ENCODE measurements at regions not wholly inside any gene's neighbourhood (a gene's known extent, or its start where the extent isn't known, plus 50 kb on each side); places are given as distances from the start of the nearest gene placed in this dataset.

DNA sequence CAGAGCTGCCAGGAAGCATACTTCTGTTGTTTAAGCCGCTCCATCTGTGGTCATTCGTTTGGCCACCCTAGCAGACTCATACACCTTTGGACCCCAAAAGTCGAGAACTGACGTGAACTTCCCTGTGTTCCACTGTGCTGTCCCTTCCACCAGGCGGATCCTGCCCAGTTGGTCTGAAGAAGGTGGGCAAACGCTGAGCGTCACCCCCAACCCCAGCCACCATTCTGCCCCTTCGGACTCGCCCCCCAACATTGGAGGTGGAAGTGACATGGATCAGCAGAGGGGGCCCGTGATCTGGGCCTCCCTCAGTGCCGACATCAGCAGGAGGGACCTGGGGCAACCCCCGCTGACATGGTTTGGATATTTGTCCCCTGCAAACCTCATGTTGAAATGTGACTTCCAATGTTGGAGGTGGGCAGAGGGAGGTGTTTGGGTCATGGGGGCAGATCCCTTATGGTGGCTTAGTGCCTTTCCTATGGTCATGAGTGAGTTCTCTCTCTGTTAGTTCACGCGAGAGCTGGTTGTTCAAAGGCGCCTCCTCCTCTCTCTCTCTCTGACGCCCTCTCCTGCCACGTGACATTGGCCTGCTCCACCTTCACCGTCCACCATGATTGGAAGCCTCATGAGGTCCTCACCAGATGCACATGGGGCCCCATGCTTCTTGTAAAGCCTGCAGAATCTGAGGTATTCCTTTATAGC, 93.6 kb upstream of the ZNF507 start:
- DNase-seq (ENCODE audit: low read depth): no peak

DNA sequence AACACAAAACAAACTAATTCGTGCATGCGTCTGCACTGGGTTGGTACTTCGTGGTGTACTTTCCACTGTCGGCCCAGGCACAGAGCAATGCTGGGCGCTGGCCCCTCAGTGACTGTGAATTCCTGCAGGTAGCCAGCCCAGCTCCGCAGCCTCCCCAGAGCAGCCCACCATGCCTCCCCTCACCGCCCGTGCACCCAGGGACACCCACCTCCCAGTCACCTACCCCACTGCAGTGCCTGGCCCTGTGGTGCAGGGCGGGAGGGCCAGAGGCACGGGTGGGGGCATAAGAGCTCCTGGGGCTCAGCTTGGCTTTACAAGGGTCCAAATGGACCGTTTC, 93.1 kb upstream of the ZNF507 start:
- DNase-seq (ENCODE audit: low read depth): no peak

DNA sequence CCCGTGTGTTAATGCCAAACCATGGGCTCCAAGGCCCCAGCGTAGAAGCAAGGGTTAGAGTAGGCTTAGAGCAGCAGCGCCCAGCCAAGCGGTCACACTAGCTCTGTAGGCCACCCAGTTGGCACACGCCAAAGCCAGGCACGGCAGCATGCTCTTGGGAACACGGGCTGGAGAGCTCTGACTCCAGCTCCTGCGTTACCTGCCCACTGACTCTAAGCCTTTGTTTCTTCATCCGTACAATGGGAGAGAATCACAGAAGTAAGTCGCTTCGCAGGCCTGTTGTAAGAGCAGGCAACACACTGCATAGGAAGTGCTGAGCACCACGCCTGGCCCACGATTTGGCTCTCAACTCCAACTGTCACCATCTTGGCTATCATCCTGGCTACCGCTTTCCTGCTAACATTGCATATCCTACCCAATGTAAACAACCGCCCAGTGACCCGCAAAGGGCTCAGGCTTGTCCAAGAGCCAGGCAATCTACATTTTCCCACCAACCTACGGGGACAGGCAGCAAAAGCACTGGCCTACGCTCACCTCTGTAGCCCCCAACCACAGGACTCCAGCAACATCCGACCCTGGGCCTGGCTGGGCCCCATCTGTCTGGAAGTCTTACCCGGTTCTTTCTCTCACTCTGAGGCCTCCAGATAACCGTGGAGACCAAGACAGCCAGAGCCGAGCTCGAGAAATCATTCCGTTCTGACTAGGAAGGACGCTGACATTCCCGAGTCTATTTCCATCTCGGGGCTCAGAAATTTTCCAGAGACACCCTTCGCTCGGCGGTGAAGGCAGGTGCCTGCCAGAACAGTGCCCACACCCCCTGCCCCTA, 91.5 kb upstream of the ZNF507 start:
- DNase-seq (ENCODE audit: low read depth): no peak

DNA sequence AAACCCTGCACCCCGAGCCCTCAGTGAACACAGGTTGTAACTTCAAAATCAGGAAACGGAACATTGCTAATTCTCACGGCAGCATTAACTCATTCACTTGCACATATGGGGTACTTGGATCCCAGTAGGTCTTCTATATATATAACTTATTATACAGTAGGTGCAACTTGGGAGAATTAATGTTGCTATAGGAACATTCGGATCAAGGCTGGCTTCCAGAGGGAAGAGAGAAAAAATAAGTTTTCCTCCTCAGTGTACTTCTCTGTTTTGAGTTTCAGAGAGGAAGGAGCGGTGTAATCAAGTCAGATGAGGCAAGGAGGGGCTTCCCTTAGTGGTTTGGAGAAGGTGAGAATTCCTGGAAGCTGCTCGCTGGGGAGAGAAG, 90.9 kb upstream of the ZNF507 start:
- DNase-seq (ENCODE audit: low read depth): no peak

DNA sequence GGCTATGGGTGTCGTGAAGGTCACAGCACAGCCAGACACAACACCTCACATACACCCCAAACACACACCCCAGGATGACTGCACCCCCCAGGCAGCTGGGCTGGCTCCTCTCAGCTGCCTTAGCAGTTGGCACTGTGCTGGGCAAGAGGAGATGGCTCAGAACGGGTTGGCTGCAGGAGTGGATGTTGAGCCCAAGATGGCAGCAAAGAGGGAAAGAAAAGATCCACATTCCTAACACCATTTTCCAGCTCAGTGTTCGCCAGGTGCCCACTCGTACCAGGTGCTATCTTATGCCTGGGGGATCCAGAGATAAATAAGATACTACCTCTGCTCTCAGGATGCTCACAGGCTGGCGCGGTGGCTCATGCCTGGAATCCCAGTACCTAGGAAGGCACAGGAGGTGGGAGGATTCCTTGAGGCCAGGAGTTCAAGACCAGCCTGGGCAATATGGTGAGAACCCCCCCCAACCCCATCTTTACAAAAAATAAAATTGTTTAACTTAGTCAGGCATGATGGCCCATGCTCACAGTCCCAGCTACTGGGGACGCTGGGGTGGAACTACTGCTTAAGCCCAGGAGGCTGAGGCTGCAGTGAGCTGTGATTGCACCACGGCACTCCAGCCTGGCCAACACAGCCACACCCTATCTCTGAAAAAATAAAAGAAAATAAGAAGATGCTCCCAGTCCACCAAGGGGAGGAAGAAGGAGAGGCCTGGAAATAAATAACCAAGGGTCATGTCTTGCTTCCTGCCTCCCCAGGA, 89.7 kb upstream of the ZNF507 start:
- DNase-seq (ENCODE audit: low read depth): no peak

DNA sequence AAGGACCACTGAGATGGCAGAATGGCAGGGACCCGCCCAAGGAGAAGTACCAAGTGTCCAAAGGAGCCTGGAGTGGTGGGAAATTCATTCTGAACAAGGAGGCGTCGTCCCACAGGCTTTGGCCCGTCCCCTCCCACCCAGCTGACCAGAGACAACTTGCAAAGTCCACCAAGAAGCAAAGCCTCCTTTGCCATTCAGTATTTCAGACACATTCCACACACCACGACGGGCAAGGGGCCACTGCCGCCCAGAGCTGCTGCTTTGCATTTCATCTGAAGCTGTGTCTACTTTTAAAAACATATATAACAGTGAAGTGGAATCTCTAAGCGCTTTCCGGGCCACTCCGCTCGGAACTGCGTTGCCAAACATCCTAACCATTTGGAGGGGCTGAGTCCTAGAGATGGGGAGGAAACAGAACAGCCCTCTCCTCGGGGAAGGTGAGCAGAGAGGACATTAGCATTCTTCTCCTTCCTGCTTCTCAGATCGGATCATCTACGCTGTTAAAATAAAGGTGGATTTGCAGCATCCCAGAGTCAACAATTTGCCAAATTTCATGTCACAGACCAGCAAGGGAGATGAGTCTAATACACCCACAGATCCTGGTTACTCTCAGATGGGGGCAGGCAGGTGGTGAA, 89.0 kb upstream of the ZNF507 start:
- DNase-seq (ENCODE audit: low read depth): no peak

DNA sequence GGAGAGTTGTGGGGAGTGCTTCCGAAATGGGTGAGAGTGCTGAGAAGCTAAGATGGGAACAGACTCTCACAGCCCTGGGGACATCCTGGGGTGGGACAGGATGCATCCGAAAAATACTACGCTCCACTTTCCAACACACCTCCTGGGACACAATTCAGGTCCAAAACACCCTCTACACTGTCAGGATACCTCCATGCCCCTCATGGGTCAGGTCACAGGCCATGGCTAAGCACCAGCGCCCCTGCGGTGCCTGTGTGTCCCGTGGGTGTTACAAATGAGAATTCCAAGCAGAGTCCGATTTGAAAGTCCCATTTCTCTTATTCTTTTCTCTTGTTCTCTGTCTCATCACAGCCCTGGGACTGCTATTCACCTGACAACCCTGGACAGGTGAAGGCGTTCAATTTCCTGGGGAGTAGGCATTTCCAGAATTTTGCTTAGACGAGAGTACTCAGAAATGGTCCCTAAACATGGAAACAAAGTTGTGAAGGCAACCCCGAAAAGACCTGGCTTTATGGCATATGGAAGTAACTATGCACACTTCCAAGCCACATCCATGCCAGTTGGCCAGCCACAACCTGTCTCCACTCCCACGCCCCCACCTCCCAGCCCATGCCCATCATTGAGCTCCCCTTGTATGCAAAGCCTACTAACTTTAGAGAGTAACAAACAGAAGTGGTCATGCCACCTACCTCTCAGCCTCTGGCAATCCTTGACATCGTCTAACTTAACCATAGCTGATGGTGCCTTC, 87.9 kb upstream of the ZNF507 start:
- DNase-seq (ENCODE audit: low read depth): no peak

DNA sequence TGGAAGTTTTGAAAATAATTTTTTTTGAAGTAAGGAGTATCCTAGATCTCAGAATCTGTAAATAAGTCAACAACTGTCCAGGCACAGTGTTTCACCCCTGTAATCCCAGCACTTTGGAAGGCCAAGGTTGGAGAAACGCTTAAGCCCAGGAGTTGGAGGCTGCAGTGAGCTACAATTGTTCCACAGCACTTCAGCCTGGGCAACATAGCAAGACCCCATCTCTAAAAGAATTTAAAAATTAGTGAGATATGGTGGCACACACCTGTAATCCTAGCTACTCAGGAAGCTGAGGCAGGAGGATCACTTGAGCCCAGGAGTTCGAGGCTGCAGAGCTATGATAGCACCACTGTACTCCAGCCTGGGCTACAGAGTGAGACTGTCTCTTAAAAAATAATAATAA, 87.2 kb upstream of the ZNF507 start:
- DNase-seq (ENCODE audit: low read depth): no peak

DNA sequence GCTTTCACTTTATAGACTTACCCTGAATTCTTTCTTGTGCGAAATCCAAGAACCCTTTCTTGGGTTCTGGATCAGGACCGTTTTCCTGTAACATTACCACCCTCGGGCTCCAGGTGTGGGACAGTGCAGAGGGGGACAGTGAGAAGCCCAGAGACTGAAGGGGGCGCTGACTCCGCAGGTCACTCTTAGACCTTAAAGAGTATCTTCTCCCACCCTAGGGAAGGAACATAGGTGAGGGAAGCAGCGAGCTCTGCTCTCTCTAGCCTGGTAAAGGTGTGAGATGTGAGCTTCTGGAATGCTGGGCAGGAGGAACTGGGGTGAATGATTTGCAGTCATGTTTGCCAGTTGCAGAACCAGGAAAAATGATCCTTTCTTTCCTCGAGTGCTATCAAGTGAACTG, 80.8 kb upstream of the ZNF507 start:
- no peak for DNase-seq (ENCODE audit: low read depth)

DNA sequence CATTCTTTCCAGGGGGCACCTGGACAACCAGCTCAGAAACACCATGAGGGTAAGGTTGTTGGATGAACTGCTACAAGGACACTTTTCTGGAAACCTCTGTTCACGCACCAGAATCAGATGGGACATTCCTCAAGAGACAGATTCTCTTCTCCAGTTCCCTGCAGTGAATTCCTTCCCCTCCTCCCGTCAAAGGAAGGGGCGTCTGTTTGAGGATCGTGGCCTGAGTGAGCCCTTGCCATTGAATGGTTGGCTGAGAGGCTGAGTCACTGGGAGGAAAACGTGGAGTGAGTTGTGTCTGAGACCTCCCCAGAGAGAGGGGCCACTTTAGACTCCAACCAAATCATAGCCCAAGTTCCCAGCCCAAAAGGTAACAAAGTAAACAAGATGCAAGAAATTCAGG, 79.4 kb upstream of the ZNF507 start:
- no peak for DNase-seq (ENCODE audit: low read depth)

DNA sequence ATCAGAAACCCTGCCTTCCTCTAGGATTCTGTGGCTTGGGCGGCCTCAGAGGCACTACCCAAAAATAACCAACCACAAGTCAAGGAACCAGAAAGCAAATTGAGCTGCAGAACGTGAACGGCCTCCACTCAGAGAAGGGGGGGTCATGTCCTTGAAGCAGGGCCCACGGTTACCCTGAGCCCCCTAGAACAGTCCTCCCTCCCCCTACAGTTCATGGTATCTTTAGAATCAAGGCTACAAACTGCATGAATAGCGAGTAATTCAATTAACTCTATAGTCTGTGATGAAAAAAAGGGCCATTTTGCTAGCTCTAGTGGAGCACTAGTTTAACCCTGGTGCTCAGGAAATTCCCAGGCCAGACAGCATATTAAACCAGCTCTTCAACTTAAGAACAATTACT, 79.0 kb upstream of the ZNF507 start:
- no peak for DNase-seq (ENCODE audit: low read depth)

DNA sequence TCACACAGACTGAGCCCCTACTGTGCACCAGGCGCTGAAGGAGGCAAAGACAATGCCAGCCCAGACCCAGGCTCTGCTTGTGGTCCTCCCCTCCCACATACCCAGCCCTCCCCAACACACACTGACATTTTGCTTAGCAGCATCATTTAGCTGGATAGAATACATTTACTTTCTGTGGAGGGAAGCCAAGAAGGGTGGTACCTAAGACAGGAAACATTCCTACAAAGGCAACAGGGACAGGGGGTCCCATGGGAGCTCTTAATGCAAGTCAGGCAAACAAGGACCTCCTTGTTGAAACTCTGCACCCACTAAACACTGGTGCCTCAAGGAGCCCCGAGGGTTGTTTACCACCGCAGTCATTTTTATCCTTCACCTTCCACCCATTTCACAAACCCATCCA, 77.0 kb upstream of the ZNF507 start:
- no peak for DNase-seq (ENCODE audit: low read depth)

DNA sequence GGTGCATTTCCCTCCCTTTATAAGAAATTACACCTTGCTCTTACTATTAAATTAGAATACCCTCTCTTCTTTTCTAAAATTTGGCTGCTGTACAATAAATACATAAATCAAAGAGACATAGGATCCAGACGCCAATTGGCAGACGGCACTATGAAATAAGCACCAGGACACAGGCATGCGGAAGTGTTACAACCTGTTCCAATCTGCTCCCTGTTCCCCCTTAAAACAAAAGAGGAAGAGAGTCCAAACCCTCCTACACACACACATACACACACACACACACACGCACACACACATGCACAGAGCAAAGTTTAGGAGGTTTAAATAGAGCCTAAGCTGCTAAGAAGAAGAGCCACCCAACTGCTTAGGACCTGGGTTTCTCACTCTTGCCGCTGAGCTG, 75.6 kb upstream of the ZNF507 start:
- no peak for DNase-seq (ENCODE audit: low read depth)

DNA sequence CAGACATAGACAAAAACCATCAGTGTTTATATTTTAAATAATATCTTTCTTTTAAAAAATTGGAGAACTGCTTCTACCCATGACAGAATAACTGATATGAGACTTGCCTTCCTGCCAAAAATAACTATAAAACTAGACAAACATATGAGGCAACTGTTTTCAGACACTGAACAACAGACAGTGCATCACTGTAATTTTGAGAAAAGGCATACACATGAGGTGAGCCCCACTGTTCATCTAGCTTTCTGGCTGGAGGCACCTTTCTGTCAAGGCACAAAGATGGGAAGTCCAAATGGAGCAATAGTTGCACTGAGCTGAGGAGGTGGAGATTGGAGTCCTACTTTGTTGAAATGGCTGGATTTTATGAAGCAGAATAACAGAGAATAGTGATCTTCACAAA, 71.9 kb upstream of the ZNF507 start:
- no peak for DNase-seq (ENCODE audit: low read depth)

DNA sequence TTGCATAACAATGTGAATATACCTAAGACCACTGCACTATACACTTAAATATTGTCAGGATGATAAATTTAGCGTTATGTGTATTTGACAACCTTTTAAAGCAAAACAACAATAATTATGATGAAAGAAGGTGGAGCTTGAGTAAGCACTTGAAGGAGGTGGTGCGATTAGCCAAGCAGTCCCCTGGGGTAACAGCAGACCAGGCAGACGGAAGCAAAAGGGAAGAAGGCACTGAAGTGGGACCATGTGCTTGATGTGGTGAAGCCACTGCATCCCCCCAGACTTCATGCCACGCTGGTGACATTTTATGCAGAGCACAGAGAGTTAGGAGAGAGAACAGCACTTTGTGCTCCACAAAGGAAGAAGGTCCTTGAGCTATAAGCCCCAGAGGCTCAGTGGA, 58.3 kb upstream of the ZNF507 start:
- no peak for DNase-seq (ENCODE audit: low read depth)

DNA sequence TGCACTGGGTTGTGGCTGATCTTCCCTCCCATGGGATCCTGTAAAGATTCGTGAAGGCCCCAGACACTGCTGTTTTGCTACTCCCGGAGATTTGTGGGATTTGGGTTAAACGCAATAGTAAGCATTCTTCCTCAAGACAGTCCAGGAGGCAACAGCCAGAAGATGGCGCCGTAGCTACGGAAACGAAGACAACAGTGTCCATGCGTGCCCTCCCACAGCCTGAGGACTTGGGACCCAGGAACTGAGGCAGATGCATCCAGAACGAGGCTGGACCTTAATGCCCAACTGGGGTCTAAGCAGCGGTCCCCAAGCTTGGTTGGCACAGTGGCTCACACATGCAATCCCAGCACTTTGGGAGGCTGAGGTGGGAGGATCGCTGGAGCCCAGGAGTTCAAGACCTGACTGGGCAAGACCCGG, 57.6 kb upstream of the ZNF507 start:
- DNase-seq (ENCODE audit: low read depth): peak; percentile 70

DNA sequence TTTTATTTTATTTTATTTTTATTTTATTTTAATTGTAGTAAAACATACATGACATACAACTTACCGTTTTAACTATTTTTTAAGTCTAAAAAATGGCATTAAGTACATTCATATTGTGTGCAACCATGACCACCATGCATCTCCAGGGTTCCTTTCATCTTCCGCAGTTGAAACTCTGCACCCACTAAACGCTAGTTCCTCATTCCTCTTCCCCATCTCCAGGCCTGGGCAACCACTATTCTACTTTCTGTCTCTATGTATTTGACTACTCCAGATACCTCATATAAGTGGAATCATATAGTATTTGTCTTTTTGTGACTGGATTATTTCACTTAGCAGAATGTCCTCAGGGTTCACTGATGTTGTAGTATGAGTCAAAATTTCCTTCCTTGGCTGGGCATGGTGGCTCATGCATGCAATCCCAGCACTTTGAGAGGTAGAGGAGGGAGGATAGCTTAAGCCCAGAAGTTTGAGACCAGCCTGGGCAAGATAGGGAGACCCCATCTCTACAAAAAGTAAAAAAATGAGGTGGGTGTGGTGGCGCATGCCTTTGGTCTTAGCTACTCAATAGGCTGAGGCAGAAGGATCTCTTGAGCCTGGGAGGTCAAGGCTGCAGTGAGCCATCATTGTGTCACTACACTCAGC, 55.7 kb upstream of the ZNF507 start:
- no peak for DNase-seq (ENCODE audit: low read depth)

DNA sequence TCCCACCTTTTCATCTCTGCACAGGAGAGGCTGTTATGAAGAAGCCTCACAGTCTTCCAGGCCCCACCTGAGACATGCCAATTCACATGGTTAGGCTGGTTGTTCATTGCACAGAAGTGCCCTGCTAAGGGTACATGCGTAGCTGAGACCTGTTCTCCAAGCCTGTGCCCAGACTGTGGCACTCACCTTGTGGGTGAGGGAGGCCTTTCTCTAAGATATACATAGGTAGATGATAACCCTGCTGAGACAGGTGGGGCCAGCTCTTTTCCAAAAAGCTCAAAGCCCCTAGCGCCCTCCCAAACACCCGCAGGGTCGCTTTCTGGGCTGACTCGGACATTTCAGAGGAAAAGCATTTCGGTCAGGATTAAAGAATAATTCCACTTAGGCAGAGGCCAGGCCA, 53.5 kb upstream of the ZNF507 start:
- DNase-seq (ENCODE audit: low read depth): no peak

DNA sequence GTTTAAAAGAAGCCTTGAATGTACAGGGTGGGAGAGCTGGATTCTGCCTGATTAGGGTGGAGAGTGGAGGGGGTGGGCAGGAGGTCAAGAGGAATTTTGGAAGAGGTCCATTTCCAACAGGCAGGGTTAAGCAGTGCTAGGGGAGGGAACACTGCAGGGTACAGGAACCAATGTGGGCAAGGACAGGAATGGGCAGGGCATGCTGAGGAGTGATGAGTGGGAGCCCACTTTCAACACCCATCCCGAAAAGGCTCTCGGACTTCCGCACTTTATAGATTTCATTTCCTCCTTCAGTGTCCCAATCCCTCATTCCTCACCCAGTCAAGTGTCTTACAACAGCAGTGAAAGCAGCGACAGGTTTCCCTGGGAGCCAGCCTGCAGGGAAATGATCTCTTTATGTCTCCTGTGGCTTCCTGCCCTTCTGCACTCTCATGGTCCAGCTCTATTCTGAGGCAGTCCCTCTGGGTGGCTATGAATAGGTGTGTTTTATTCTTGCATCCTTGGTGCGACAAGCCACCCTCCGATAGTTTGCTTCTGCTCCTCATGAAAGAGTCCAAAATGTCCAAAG, 50.5 kb upstream of the ZNF507 start:
- DNase-seq (ENCODE audit: low read depth): no peak

Data from stromal cell of bone marrow (primary cell).